ENCODE measurements at regions not wholly inside any gene's neighbourhood (a gene's known extent, or its start where the extent isn't known, plus 50 kb on each side); places are given as distances from the start of the nearest gene placed in this dataset.
A peak's percentile ranks its signal among the peaks of the same experiment; 100 is the strongest.

DNA sequence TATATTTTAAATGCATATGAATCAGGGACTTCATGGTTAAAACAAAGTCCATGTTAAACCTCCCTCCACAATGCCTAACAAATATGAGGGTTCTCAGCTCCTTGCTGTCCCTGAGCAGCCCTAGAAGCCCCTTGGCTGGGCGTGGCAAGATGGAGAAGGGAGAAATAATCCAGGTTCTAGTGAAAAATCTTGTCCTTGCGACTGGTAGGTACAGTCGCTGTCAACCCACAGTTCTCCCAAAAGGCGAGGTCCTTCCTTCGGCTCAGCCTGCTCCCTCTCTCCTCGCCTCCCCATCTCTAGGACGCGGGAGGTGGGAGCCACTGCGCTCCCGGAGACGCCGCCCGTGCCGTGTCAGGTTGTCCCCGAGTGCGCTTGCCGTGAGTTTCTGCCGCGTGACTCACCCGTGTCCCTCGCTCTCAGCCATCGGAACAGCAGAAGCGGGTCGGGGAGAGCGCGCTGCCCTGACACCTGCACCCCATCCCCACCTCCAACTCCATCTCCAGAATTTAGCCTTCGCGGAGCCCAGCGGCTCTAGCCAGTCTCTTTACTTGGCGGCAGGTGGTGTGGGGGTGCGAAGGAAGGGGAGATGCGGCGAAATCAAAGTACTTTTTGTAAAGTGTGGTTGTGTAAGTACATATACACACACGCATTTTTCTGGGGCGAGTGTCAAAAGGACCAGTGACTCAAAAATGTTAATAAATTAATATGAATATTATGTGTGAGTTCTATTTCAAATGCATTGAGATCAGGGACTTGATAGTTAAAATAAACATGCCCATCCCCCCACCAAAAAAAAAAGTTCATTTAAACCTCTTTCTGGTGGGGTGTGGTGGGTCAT, 65.1 kb upstream of the TMEM17 start:
- H3K36me3 ChIP-seq (replicated peaks in 1 of 2; ENCODE audit: control insufficient read depth in 2 of 2, insufficient read depth in 2 of 2, low read length in 2 of 2): no peaks in the 10 kb centered on the region
- peak overlapping the region in 1 of 2 donors; percentile 78 for H3K4me3 ChIP-seq (ENCODE audit: low read length in 2 of 2)
- no CpG with 5 or more reads among the region's 35 CpGs for WGBS, 2 donors (ENCODE audit: extremely low coverage in 2 of 2, insufficient read length in 2 of 2, insufficient replicate concordance in 1 of 2)
- peak overlapping the region; percentile 76 for H3K18ac ChIP-seq (ENCODE audit: low read length)
- no peak overlapping the region for H3K27ac ChIP-seq (replicated peaks; ENCODE audit: low read length)
- H4K91ac ChIP-seq (ENCODE audit: low read depth, low read length, poor library complexity): no peak overlapping the region
- no peak overlapping the region for H2BK12ac ChIP-seq (ENCODE audit: low read length)
- H3K79me1 ChIP-seq (ENCODE audit: low read depth, low read length): no peaks in the 10 kb centered on the region
- H3K4me1 ChIP-seq (ENCODE audit: control insufficient read depth in 2 of 2, insufficient read depth in 1 of 2, low read depth in 1 of 2, low read length in 2 of 2): peaks cover 5 to 6% of the 10 kb centered on the region in 2 donors
- peak overlapping the region; percentile 90 for H3K23ac ChIP-seq (ENCODE audit: low read depth, low read length, poor library complexity)
- H3K4ac ChIP-seq (ENCODE audit: low read length): no peak overlapping the region
- DNase-seq (ENCODE audit: low spot score): no peak
- H3K27me3 ChIP-seq (ENCODE audit: control insufficient read depth in 3 of 3, insufficient read depth in 3 of 3, low read depth in 1 of 3, low read length in 3 of 3): peaks cover 2 to 19% (median 19%) of the 10 kb centered on the region in 3 experiments
- H3K14ac ChIP-seq (ENCODE audit: low read length): no peak overlapping the region
- peak overlapping the region; percentile 51 for H3K9ac ChIP-seq (ENCODE audit: low read depth, low read length, poor library complexity)
- H2BK5ac ChIP-seq (ENCODE audit: low read length): no peak overlapping the region
- peak overlapping the region; percentile 86 for H3K4me2 ChIP-seq (ENCODE audit: insufficient read depth, low read length, poor library complexity, severe bottlenecking)
- H2AK5ac ChIP-seq (ENCODE audit: low read depth, low read length): no peak overlapping the region
- H2BK120ac ChIP-seq (ENCODE audit: low read depth, low read length): no peak overlapping the region
- peak overlapping the region; percentile 38 for H2AFZ ChIP-seq (ENCODE audit: low read length)
- no peak overlapping the region for H4K8ac ChIP-seq (ENCODE audit: low read depth, low read length)
- H3K9me3 ChIP-seq (replicated peaks in 1 of 2; ENCODE audit: control insufficient read depth in 2 of 2, insufficient read depth in 1 of 2, low read depth in 1 of 2, low read length in 2 of 2): no peaks in the 10 kb centered on the region
- no peak overlapping the region for H2BK15ac ChIP-seq (ENCODE audit: low read length)

DNA sequence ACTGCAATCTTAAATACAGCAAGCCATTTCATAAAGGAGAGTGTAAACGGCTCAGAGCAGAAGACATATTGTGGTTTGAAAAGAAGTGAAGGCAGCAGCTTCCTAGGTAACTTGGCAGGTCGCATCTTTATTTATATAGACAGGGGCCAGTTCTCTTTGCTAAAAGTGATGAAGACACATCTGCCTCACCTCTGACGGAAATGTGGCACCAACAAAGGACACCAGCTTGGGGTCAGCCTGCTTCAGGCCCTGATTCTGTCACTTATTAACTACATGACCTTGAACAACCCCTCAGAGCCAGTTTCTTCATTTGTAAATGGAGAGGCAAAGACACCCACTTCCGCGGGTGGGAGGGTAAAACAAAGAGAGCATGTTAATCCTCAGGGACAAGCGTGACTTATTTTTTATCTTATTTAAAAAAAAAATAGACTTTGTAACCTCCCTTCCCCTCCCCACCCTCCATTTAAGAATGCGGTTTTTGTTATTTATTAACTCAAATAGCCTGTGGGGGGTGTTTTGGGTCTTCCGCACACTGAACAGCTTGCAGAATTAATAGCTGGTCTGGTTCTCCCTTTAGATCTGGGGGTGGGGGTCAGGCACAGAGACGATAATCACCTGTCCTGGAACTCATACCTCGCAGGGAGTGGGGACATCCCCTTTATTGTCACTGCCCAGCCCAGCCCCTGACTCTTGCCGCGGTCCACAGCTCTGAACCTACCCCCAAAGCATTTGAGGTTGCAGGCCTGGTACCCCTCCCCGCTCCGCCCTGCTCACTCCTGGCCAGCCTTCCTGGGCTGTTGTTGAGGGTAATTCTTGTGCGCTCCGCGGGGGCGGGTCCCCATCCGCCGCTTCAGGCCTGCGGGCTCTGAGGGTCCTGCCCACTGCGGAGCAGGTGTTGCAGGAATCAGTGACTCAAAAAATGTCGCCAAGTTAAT, 64.2 kb upstream of the TMEM17 start:
- H3K4ac ChIP-seq (ENCODE audit: low read length): no peak overlapping the region
- H2AK5ac ChIP-seq (ENCODE audit: low read depth, low read length): no peak overlapping the region
- peak overlapping the region; percentile 38 for H2AFZ ChIP-seq (ENCODE audit: low read length)
- no peak overlapping the region for H2BK12ac ChIP-seq (ENCODE audit: low read length)
- no peak overlapping the region for H2BK5ac ChIP-seq (ENCODE audit: low read length)
- no peak overlapping the region for H3K9ac ChIP-seq (ENCODE audit: low read depth, low read length, poor library complexity)
- no peak overlapping the region for H4K91ac ChIP-seq (ENCODE audit: low read depth, low read length, poor library complexity)
- no peak overlapping the region for H3K27ac ChIP-seq (replicated peaks; ENCODE audit: low read length)
- H3K9me3 ChIP-seq (replicated peaks in 1 of 2; ENCODE audit: control insufficient read depth in 2 of 2, insufficient read depth in 1 of 2, low read depth in 1 of 2, low read length in 2 of 2): no peaks in the 10 kb centered on the region
- peak overlapping the region; percentile 68 for H4K8ac ChIP-seq (ENCODE audit: low read depth, low read length)
- peaks cover 2 to 19% (median 19%) of the 10 kb centered on the region in 3 experiments for H3K27me3 ChIP-seq (ENCODE audit: control insufficient read depth in 3 of 3, insufficient read depth in 3 of 3, low read depth in 1 of 3, low read length in 3 of 3)
- H3K4me2 ChIP-seq (ENCODE audit: insufficient read depth, low read length, poor library complexity, severe bottlenecking): peak overlapping the region; percentile 86
- H3K79me1 ChIP-seq (ENCODE audit: low read depth, low read length): no peaks in the 10 kb centered on the region
- no peak overlapping the region for H2BK120ac ChIP-seq (ENCODE audit: low read depth, low read length)
- H3K18ac ChIP-seq (ENCODE audit: low read length): peak overlapping the region; percentile 11
- no peak for DNase-seq (ENCODE audit: low spot score)
- WGBS, 2 donors (ENCODE audit: extremely low coverage in 2 of 2, insufficient read length in 2 of 2, insufficient replicate concordance in 1 of 2): no CpG with 5 or more reads among the region's 23 CpGs
- no peak overlapping the region for H3K23ac ChIP-seq (ENCODE audit: low read depth, low read length, poor library complexity)
- no peaks in the 10 kb centered on the region for H3K36me3 ChIP-seq (replicated peaks in 1 of 2; ENCODE audit: control insufficient read depth in 2 of 2, insufficient read depth in 2 of 2, low read length in 2 of 2)
- H3K14ac ChIP-seq (ENCODE audit: low read length): no peak overlapping the region
- H3K4me3 ChIP-seq (ENCODE audit: low read length in 2 of 2): no peak overlapping the region
- H3K4me1 ChIP-seq (ENCODE audit: control insufficient read depth in 2 of 2, insufficient read depth in 1 of 2, low read depth in 1 of 2, low read length in 2 of 2): peaks cover 4 to 5% of the 10 kb centered on the region in 2 donors
- no peak overlapping the region for H2BK15ac ChIP-seq (ENCODE audit: low read length)

DNA sequence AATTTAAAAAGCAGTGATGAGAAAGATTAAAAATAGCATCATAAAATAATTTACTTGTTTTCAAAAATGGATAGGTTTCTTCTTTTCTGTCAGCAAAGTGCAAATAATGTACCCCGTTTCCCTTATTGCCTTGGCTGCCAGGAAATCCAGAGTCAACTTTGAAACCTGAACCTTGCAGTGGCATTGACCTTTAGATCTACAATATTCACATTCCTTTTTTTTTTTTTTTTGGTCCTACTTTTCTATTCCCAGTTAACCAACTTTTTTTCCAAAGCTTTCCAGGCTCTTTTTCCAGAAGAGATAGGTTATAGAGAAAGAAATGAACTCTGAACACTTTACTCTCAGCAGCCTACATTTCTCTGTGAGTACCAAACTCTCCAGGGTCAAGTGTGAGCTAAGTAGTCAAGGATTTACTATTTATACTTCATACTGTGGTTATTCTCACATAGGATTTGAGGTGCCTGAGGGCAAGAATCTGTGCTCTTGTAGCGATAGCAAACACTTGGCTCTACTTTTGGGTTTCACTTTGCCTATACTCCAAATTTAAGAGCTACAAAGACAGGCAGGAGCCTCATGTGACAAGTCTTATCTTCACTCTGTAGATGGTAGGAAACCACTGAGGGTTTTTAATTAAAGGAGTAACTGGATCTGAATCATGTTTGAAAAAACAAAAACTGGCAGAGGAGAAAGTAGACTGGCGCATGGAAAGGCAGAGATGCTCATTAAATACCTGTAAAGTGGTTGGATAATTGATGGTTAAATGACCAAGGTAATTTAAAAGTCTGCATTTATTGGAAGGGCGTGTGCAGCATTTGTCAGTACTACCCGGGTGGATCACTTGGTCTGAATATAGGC, 63.2 kb upstream of the TMEM17 start:
- Histone ChIP-seq H2AFZ (ENCODE audit: low read length) (no peak overlapping the region), H2BK5ac (ENCODE audit: low read length) (no peak overlapping the region), H3K9ac (ENCODE audit: low read depth, low read length, poor library complexity) (no peak overlapping the region), H2BK12ac (ENCODE audit: low read length) (no peak overlapping the region), H2BK120ac (ENCODE audit: low read depth, low read length) (no peak overlapping the region), H2BK15ac (ENCODE audit: low read length) (no peak overlapping the region), H3K36me3 (replicated peaks in 1 of 2; ENCODE audit: control insufficient read depth in 2 of 2, insufficient read depth in 2 of 2, low read length in 2 of 2) (no peaks in the 10 kb centered on the region), H3K14ac (ENCODE audit: low read length) (no peak overlapping the region), H3K4ac (ENCODE audit: low read length) (no peak overlapping the region), H3K79me1 (ENCODE audit: low read depth, low read length) (no peaks in the 10 kb centered on the region), H4K8ac (ENCODE audit: low read depth, low read length) (no peak overlapping the region), H3K9me3 (replicated peaks in 1 of 2; ENCODE audit: control insufficient read depth in 2 of 2, insufficient read depth in 1 of 2, low read depth in 1 of 2, low read length in 2 of 2) (no peaks in the 10 kb centered on the region), H3K4me3 (ENCODE audit: low read length in 2 of 2) (no peak overlapping the region), H3K18ac (ENCODE audit: low read length) (no peak overlapping the region), H3K4me1 (ENCODE audit: control insufficient read depth in 2 of 2, insufficient read depth in 1 of 2, low read depth in 1 of 2, low read length in 2 of 2) (peaks cover 4 to 5% of the 10 kb centered on the region in 2 donors), H3K23ac (ENCODE audit: low read depth, low read length, poor library complexity) (no peak overlapping the region), H4K91ac (ENCODE audit: low read depth, low read length, poor library complexity) (no peak overlapping the region), H3K4me2 (ENCODE audit: insufficient read depth, low read length, poor library complexity, severe bottlenecking) (no peak overlapping the region), H2AK5ac (ENCODE audit: low read depth, low read length) (no peak overlapping the region), H3K27ac (replicated peaks; ENCODE audit: low read length) (no peak overlapping the region), H3K27me3 (ENCODE audit: control insufficient read depth in 3 of 3, insufficient read depth in 3 of 3, low read depth in 1 of 3, low read length in 3 of 3) (peaks cover 2 to 19% (median 19%) of the 10 kb centered on the region in 3 experiments)
- WGBS, 2 donors (ENCODE audit: extremely low coverage in 2 of 2, insufficient read length in 2 of 2, insufficient replicate concordance in 1 of 2): no CpG with 5 or more reads among the region's 5 CpGs
- no peak for DNase-seq (ENCODE audit: low spot score)

All from neuronal stem cell (in vitro differentiated cells).